ENCODE measurements at regions not wholly inside any gene's neighbourhood (a gene's known extent, or its start where the extent isn't known, plus 50 kb on each side); places are given as distances from the start of the nearest gene placed in this dataset.

- Histone ChIP-seq H3K4me3 (replicated peaks in 1 of 2; ENCODE audit: low read depth in 1 of 2, low read length in 2 of 2) (no peak overlapping the region), H3K27ac (ENCODE audit: low read depth, low read length) (no peak overlapping the region), H3K9me2 (ENCODE audit: insufficient read depth) (no peaks in the 10 kb centered on the region), H3K9me3 (ENCODE audit: control insufficient read depth in 1 of 2, insufficient read depth in 1 of 2, low read depth in 1 of 2, low read length in 2 of 2) (no peaks in the 10 kb centered on the region), H3K4me2 (ENCODE audit: low read length) (no peak overlapping the region), H3K36me3 (ENCODE audit: control insufficient read depth in 1 of 2, insufficient read depth in 2 of 2, low read length in 2 of 2) (no peaks in the 10 kb centered on the region), H4K20me1 (ENCODE audit: insufficient read depth) (no peaks in the 10 kb centered on the region), H3K9ac (ENCODE audit: low read length) (no peak overlapping the region), H2AFZ (ENCODE audit: low read depth, low read length, poor library complexity, severe bottlenecking) (no peak overlapping the region), H3K27me3 (ENCODE audit: insufficient read depth, low read length) (peaks cover 16% of the 10 kb centered on the region; the same call in 1 of the 2 replicates), H3K79me2 (ENCODE audit: insufficient read depth, low read length) (no peaks in the 10 kb centered on the region), H3K4me1 (ENCODE audit: control insufficient read depth in 1 of 2, insufficient read depth in 2 of 2, low read length in 2 of 2) (no peaks in the 10 kb centered on the region)
- ATAC-seq (no peak), DNase-seq (ENCODE audit: low read depth, low spot score) (no peak)
- POLR2A ChIA-PET = no interaction called here
- BruUV-seq (replicated peaks) = no TSS peak
- RAD21 ChIA-PET (ENCODE audit: low non-redundant PET in 1 of 2, low total read pairs in 2 of 2, uncharacterized antibody in 2 of 2, unreplicated experiment in 2 of 2) = no interaction called here
- CTCF ChIA-PET = no interaction called here
- intact Hi-C loops (cut with micrococcal nuclease) = no loop called here
- TF ChIP-seq EZH2 (IDR thresholded peaks at IDR 0.05) = no peak
- no peak for TF ChIP-seq TCF7L2 (IDR thresholded peaks at IDR 0.05; ENCODE audit: borderline replicate concordance, extremely low read depth, insufficient read depth, insufficient read length)
- TF ChIP-seq RAD21 (IDR thresholded peaks at IDR 0.05; ENCODE audit: low read depth) = no peak
- TF ChIP-seq CBX3 (IDR thresholded peaks at IDR 0.05; ENCODE audit: low read depth) = no peak
- no peak for TF ChIP-seq POLR2AphosphoS5 (IDR thresholded peaks at IDR 0.05; ENCODE audit: low read depth, low read length)
- no peak for TF ChIP-seq YY1 (IDR thresholded peaks at IDR 0.05; ENCODE audit: extremely low read depth, insufficient replicate concordance, low read depth, low read length)
- no peak for TF ChIP-seq EZH2phosphoT487 (IDR thresholded peaks at IDR 0.05; ENCODE audit: borderline replicate concordance)
- TF ChIP-seq SRF (IDR thresholded peaks at IDR 0.05; ENCODE audit: low read depth) = no peak
- no peak for TF ChIP-seq CEBPB (IDR thresholded peaks at IDR 0.05; ENCODE audit: low read depth)
- TF ChIP-seq CTCF (IDR thresholded peaks at IDR 0.05 in 2 of 3, conservative IDR thresholded peaks at IDR 0.05 in 1 of 3; ENCODE audit: borderline replicate concordance in 1 of 3, insufficient read depth in 1 of 3, low read depth in 2 of 3, low read length in 2 of 3) = no peak
- TF ChIP-seq SIN3A (IDR thresholded peaks at IDR 0.05; ENCODE audit: low read depth) = no peak
- no peak for TF ChIP-seq ZFX (IDR thresholded peaks at IDR 0.05)
- TF ChIP-seq ZNF274 (IDR thresholded peaks at IDR 0.05; ENCODE audit: low read depth, low read length) = no peak
- no peak for TF ChIP-seq SP1 (IDR thresholded peaks at IDR 0.05; ENCODE audit: low read depth)
- no peak for TF ChIP-seq REST (IDR thresholded peaks at IDR 0.05; ENCODE audit: low read depth)
- TF ChIP-seq ATF3 (IDR thresholded peaks at IDR 0.05) = no peak
- TF ChIP-seq FOSL1 (IDR thresholded peaks at IDR 0.05; ENCODE audit: low read depth) = no peak
- TF ChIP-seq ELF1 (IDR thresholded peaks at IDR 0.05; ENCODE audit: borderline replicate concordance, low read depth) = no peak
- no peak for TF ChIP-seq MAX (IDR thresholded peaks at IDR 0.05)
- TF ChIP-seq JUND (IDR thresholded peaks at IDR 0.05) = no peak
These were observed 66.0 kb upstream of the FAM20C start for GRCh38 chr7:126368-126767.
